HepG2 (cell line): ENCODE measurements at regions not wholly inside any gene's neighbourhood (a gene's known extent, or its start where the extent isn't known, plus 50 kb on each side); places are given as distances from the start of the nearest gene placed in this dataset.

ENCODE experiments used
- ATF2 ChIP-seq: sonication (generic); formaldehyde crosslinking; IDR thresholded peaks from 2 replicates; pipeline ENCODE4 v1.4.0; 2020; ENCODE audit warnings: missing genetic modification reagents
- CBFB ChIP-seq: sonication (generic); formaldehyde crosslinking; IDR thresholded peaks from 2 replicates; pipeline ENCODE4 v1.4.0; 2020; ENCODE audit warnings: missing genetic modification reagents
- CHD2 ChIP-seq: IDR thresholded peaks from 2 replicates; pipeline ENCODE4 v1.6.1; 2011; ENCODE audit warnings: low read depth, low read length, improper control_type of control experiment
- YEATS2 ChIP-seq: sonication (generic); formaldehyde crosslinking; IDR thresholded peaks from 2 replicates; pipeline ENCODE4 v1.4.0; 2020; ENCODE audit warnings: missing genetic modification reagents, borderline replicate concordance
- ZMYM3 ChIP-seq: sonication (generic); formaldehyde crosslinking; IDR thresholded peaks from 2 replicates; pipeline ENCODE4 v1.5.1; 2020; ENCODE audit warnings: mild to moderate bottlenecking, missing genetic modification reagents
- ZMYM4 ChIP-seq: sonication (generic); formaldehyde crosslinking; IDR thresholded peaks from 2 replicates; pipeline ENCODE4 v1.8.1; 2023; ENCODE audit warnings: mild to moderate bottlenecking, missing genetic modification reagents
- ZNF326 ChIP-seq: sonication (generic); formaldehyde crosslinking; IDR thresholded peaks from 2 replicates; pipeline ENCODE4 v1.4.0; 2020; ENCODE audit warnings: missing genetic modification reagents, borderline replicate concordance
- ZNF44 ChIP-seq: sonication (generic); formaldehyde crosslinking; IDR thresholded peaks from 2 replicates; pipeline ENCODE4 v1.5.1; 2020; ENCODE audit warnings: mild to moderate bottlenecking, missing genetic modification reagents
- ZNF574 ChIP-seq: sonication (generic); formaldehyde crosslinking; IDR thresholded peaks from 2 replicates; pipeline ENCODE4 v1.4.0; 2020; ENCODE audit warnings: missing genetic modification reagents
- TF ChIP-seq, protein P1 (sequence below): sonication (generic); formaldehyde crosslinking; IDR thresholded peaks from 2 replicates; pipeline ENCODE4 v1.4.0; 2020; ENCODE audit warnings: missing genetic modification reagents

DNA sequence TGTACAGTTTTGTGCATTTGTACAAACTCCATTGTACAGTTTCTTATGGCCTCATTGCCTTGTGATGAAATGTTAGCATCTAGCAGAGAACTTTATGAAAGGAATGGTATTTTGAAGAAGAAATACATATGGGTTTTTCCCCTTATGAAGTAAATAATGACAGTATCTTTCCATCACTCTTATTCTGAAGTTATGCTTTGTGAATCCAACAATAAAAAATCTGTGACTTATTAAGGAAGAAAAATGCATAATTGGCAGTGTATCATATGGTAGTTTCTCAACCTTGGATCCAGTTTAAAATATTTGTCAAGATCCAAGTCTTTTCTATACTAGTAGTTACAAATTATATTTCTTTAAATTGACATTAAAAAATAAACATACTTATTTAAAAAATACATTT is 859.1 kb upstream of the FLRT2 start:
- no peak for TF ChIP-seq CBFB
- TF ChIP-seq ZNF44 (CRISPR knock-in tag) = no peak
- TF ChIP-seq ZMYM3 (CRISPR knock-in tag) = no peak
- no peak for TF ChIP-seq ZNF574 (CRISPR knock-in tag)
- TF ChIP-seq YEATS2 (CRISPR knock-in tag) = no peak
- TF ChIP-seq CHD2 = no peak
- no peak for TF ChIP-seq ZMYM4
- TF ChIP-seq ZNF326 (CRISPR knock-in tag) = no peak
- TF ChIP-seq, protein P1, sequence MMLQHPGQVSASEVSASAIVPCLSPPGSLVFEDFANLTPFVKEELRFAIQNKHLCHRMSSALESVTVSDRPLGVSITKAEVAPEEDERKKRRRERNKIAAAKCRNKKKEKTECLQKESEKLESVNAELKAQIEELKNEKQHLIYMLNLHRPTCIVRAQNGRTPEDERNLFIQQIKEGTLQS (CRISPR knock-in tag) = no peak
- no peak for TF ChIP-seq ATF2
